ENCODE measurements at regions not wholly inside any gene's neighbourhood (a gene's known extent, or its start where the extent isn't known, plus 50 kb on each side); places are given as distances from the start of the nearest gene placed in this dataset.

DNA sequence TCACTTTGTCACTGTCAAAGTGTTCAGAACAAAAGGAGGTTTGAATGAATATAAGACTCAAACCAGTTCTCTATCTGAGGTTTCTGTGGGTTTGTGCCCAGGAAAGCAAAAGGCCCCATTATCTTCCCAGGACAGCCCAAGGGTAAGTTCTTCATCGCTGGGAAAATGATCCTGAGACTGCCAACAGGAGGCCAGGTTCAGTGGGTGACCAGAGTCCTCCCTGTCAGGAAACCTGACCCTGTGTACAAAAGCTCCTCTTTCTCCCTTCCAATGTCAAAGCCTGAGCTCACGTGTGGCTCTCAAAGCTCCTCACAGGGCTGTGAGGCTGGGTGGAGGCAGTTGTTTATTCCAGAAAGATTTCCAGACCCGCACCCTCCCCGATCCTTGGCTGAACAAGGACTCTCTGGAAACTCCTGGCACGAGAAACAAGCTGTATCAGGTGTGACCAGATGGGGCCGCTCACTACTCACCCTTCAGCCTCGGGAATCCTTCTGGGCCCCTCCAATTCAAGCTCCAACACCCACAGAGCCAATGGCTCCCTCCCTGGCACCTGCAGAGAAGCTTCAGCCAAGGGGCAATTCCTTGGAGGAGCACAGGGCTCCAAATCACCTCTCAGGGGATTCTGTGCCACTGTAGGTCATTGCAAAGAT, 1516.7 kb downstream of the TSPY10 start:
- H2BK12ac ChIP-seq (ENCODE audit: low read depth, low read length) = no peak overlapping the region
- TF ChIP-seq, protein P1, sequence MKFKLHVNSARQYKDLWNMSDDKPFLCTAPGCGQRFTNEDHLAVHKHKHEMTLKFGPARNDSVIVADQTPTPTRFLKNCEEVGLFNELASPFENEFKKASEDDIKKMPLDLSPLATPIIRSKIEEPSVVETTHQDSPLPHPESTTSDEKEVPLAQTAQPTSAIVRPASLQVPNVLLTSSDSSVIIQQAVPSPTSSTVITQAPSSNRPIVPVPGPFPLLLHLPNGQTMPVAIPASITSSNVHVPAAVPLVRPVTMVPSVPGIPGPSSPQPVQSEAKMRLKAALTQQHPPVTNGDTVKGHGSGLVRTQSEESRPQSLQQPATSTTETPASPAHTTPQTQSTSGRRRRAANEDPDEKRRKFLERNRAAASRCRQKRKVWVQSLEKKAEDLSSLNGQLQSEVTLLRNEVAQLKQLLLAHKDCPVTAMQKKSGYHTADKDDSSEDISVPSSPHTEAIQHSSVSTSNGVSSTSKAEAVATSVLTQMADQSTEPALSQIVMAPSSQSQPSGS (IDR thresholded peaks at IDR 0.05; ENCODE audit: low read length) = no peak
- TF ChIP-seq RBBP5 (IDR thresholded peaks at IDR 0.05; ENCODE audit: borderline replicate concordance, low read depth, low read length) (no peak), JUND (IDR thresholded peaks at IDR 0.05; ENCODE audit: low read length) (no peak), TCF12 (IDR thresholded peaks at IDR 0.05; ENCODE audit: low read depth, low read length) (no peak), SP4 (IDR thresholded peaks at IDR 0.05; ENCODE audit: low read length) (no peak), RAD21 (IDR thresholded peaks at IDR 0.05 in 1 of 2, conservative IDR thresholded peaks at IDR 0.05 in 1 of 2; ENCODE audit: low read depth in 2 of 2, low read length in 2 of 2) (no peak), EP300 (IDR thresholded peaks at IDR 0.05; ENCODE audit: borderline replicate concordance in 1 of 2, low read depth in 2 of 2, low read length in 2 of 2) (no peak), SIN3A (conservative IDR thresholded peaks at IDR 0.05 in 1 of 2, IDR thresholded peaks at IDR 0.05 in 1 of 2; ENCODE audit: low read depth in 1 of 2, low read length in 2 of 2) (no peak), NANOG (IDR thresholded peaks at IDR 0.05; ENCODE audit: insufficient read depth, low read depth, low read length, poor library complexity, severe bottlenecking) (no peak)

More for the DNA sequence above, 1516.7 kb downstream of the TSPY10 start:
- no peak overlapping the region for H3K56ac ChIP-seq (replicated peaks; ENCODE audit: insufficient read length, low read depth, low read length)
- H3K79me2 ChIP-seq (ENCODE audit: control insufficient read depth in 1 of 2, insufficient read depth in 2 of 2, low read length in 2 of 2) = no peaks in the 10 kb centered on the region
- ChIA-PET CTCF (ENCODE audit: partially characterized antibody) (no interaction called here), POLR2A (ENCODE audit: partially characterized antibody) (no interaction called here)
- no peak overlapping the region for H3K4me3 ChIP-seq (ENCODE audit: extremely low read depth in 1 of 4, insufficient read depth in 2 of 4, low read depth in 3 of 4, low read length in 4 of 4)
- no peak overlapping the region for H2BK5ac ChIP-seq (ENCODE audit: low read depth, low read length)
- peaks cover 1 to 35% of the 10 kb centered on the region in 2 experiments; a peak in 3 of 4 replicates for H3K9me3 ChIP-seq (ENCODE audit: insufficient read depth in 2 of 2, low read depth in 1 of 2, low read length in 1 of 2)
- no peaks in the 10 kb centered on the region for H4K20me1 ChIP-seq (replicated peaks in 1 of 2; ENCODE audit: control insufficient read depth in 1 of 2, insufficient read depth in 2 of 2, low read length in 2 of 2)
- FAIRE-seq (no peak), DNase-seq (ENCODE audit: low read depth in 1 of 2, low spot score in 2 of 2) (no peak)
- H3K4me1 ChIP-seq (replicated peaks in 1 of 4; ENCODE audit: control insufficient read depth in 3 of 4, insufficient read depth in 4 of 4, low read length in 3 of 4) = no peaks in the 10 kb centered on the region
- no peaks in the 10 kb centered on the region for H3K79me1 ChIP-seq (ENCODE audit: low read depth, low read length)
- H3K14ac ChIP-seq (ENCODE audit: insufficient read length) = no peak overlapping the region
- no peak overlapping the region for H2BK20ac ChIP-seq (ENCODE audit: low read length)
- H4K5ac ChIP-seq (ENCODE audit: insufficient read length, low read depth, low read length) = no peak overlapping the region
- no peak overlapping the region for H4K8ac ChIP-seq (ENCODE audit: extremely low read depth, insufficient read depth, low read length)
- no peak overlapping the region for H3K4me2 ChIP-seq (ENCODE audit: insufficient read depth in 1 of 2, low read depth in 2 of 2, low read length in 2 of 2)
- no peak overlapping the region for H3K4ac ChIP-seq (replicated peaks; ENCODE audit: insufficient read length, low read depth, low read length)
- H3K23ac ChIP-seq (ENCODE audit: insufficient read length) = no peak overlapping the region
- no peaks in the 10 kb centered on the region for H3K27me3 ChIP-seq (replicated peaks in 1 of 4; ENCODE audit: control insufficient read depth in 3 of 4, extremely low read depth in 1 of 4, insufficient read depth in 3 of 4, low read length in 3 of 4)
- WGBS, 2 experiments (ENCODE audit: extremely low coverage in 1 of 2, insufficient coverage in 1 of 2, insufficient read length in 1 of 2, insufficient replicate concordance in 2 of 2, low coverage in 1 of 2, low lambda C conversion rate in 2 of 2, missing lambda C conversion rate in 1 of 2) = 81% methylated on average over 5 of the region's 7 CpGs; no CpG with 5 or more reads in 1 of the 2 experiments
- no peak overlapping the region for H3K18ac ChIP-seq (ENCODE audit: extremely low read depth, low read length)
- H3K23me2 ChIP-seq (ENCODE audit: low read depth, low read length) = peaks cover 11% of the 10 kb centered on the region; the same call in 1 of the 2 replicates
- no peak overlapping the region for H2BK120ac ChIP-seq (replicated peaks; ENCODE audit: low read depth, low read length)
- H2BK15ac ChIP-seq (ENCODE audit: low read length) = no peak overlapping the region
- no peak overlapping the region for H3K9ac ChIP-seq (replicated peaks in 1 of 4; ENCODE audit: extremely low read depth in 1 of 4, low read depth in 3 of 4, low read length in 3 of 4)
- H4K91ac ChIP-seq (replicated peaks; ENCODE audit: insufficient read length, low read length) = no peak overlapping the region
- H2AFZ ChIP-seq (ENCODE audit: low read length) = no peak overlapping the region
- no peak overlapping the region for H3K27ac ChIP-seq (ENCODE audit: low read depth, low read length)
- H3K36me3 ChIP-seq (ENCODE audit: control insufficient read depth in 2 of 4, insufficient read depth in 4 of 4, low read length in 3 of 4) = no peaks in the 10 kb centered on the region
- no peak overlapping the region for H2AK5ac ChIP-seq (ENCODE audit: low read depth, low read length)

Data from H1 (cell line).